GM18870 (cell line): ENCODE measurements at regions not wholly inside any gene's neighbourhood (a gene's known extent, or its start where the extent isn't known, plus 50 kb on each side); places are given as distances from the start of the nearest gene placed in this dataset.
"Not testable (repeated sequence)": the region's sequence is repeated elsewhere in the genome, so short reads cannot be mapped to it uniquely, and the experiment has no call there.

Experiments
- ATAC-seq: cut with Tn5 transposase; IDR thresholded peaks from one replicate; pipeline ENCODE4 v1.9.1; 2021; ENCODE audit warnings: moderate library complexity; ENCODE audit not compliant: unreplicated experiment

- no peak for ATAC-seq
These were observed 501.0 kb upstream of the EDIL3 start for GRCh38 chr5:84885485-84886258.

DNA sequence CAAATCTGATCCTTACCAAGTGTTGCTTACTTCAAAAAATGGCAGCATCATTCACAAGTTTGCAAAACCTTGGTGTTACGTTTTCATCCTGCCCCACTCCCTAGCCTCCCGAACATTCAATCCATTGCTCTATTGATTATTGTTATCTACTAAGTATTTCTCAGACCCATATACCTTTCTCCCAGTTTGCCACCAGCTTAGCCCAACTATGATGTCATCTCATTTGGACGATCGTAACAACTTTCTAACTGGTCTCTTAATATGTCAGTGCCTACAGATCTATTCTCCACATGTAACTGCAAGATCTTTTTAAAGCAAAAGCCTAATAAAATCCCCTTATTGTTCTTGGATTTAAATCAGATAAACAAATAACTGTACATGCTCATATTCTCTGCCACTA lies 497.1 kb upstream of the EDIL3 start:
- no peak for ATAC-seq

GRCh38 chr5:84874196-84874595 lies 489.5 kb upstream of the EDIL3 start:
- ATAC-seq = no peak

DNA sequence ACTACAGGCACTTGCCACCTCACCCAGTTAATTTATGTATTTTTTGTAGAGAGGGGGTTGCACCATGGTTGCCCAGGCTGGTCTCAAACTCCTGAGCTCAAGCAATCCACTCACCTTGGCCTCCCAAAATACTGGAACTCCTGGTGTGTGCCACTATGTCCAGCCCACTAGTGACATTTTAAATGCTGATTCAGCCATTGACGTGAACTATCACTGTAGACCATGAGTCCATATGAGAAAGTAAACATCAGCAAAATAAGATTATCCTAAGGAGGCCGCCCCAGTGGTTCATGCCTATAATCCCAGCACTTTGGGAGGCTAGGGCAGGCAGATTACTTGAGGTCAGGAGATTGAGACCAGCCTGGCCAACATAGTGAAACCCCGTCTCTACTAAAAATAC lies 488.1 kb upstream of the EDIL3 start:
- no peak for ATAC-seq

GRCh38 chr5:84870369-84870768 lies 485.7 kb upstream of the EDIL3 start:
- no peak for ATAC-seq

DNA sequence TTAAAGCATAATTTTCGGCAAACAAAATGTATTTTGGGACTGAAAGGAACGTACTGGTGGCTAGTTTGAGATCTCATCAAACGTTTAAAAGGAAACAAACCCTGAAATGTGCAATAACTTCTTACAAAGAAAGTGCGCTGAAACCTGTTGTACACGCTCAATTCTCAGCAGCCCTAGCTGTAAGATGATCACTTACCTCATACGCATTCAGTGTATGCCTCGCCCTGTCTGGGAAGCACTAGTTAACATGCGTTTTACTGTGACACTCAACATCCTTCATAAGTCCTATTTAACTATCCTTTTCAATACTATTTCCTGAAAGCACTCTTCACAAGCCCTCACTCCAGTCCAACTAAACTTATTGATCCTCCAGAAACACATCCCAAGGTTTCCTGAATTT lies 485.0 kb upstream of the EDIL3 start:
- no peak for ATAC-seq

- not testable (repeated sequence) for ATAC-seq
These were observed 479.3 kb upstream of the EDIL3 start for GRCh38 chr5:84863936-84864335.

DNA sequence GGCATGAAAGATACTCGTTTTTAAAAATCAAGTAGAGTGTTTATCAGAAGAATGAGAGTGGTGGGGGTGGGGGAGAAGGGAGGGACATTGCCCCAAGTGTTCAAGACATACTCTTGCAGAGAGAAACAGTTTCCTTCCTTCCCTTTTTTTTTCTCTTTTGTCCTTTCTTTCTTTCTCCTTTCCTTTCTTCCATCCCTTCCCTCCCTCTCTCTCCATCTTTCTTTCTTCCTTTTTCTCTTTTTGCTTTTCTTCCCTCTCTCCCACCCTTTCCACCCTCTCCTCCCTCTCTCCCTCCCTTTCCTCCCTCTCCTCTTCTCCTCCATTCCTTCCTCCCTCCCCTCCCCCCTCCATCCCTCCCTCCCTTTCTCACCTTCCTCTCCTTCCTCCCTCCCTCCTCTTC lies 478.3 kb upstream of the EDIL3 start:
- no peak for ATAC-seq

- ATAC-seq = no peak
These were observed 477.5 kb upstream of the EDIL3 start for GRCh38 chr5:84862132-84862531.

DNA sequence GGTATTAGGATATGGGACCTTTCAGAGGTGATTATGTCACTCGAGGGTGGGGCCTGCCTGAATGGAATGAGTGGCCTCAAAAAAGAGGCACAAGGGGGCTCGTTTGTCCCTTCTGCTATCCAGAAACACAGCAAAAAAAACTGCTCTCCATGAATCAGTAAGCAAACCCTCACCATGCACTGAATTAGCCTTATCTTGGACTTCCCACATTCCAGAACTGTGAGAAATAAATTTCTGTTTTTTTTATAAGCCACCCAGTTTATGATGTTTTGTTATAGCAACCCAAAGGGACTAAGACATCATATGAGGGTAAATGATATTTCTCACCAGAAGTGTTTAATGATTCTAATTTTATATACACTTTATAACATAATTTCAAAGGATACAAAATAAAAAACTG lies 476.6 kb upstream of the EDIL3 start:
- no peak for ATAC-seq

DNA sequence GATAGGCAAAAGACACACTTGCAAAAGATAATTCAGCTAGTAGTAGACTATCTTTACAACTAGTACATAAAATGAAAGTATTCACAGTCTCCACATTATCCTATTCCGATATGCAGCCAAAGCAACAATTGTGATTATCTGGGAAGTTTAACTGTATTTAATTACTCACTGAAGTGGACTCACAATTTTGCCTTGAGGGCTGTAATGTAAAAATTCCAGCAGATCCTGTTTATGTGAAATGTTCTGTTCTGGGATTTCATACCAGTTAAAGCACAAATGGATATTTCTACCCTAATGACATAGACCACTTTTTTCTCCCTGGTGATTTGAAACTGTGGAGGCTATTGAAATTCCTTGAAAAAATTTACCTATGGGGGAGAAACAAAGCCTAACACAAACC lies 474.4 kb upstream of the EDIL3 start:
- no peak for ATAC-seq

DNA sequence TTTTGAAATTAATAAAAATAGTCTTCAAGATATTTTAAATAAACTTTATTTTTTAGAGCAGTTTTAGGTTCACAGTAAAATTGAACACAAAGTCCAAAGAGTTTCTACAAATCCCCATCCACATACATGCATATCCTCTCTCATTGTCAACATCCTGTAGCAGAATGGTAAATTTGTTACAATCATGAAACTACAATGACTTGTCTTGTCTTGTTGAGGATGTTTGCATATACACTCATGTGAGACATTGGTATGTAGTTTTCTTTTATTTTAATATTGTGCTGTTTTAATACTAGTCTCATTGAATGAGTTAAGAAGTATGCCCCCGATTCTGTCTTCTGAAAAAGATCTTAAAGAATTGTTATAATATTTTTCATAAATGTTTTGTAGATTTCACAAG lies 447.0 kb upstream of the EDIL3 start:
- ATAC-seq = no peak

DNA sequence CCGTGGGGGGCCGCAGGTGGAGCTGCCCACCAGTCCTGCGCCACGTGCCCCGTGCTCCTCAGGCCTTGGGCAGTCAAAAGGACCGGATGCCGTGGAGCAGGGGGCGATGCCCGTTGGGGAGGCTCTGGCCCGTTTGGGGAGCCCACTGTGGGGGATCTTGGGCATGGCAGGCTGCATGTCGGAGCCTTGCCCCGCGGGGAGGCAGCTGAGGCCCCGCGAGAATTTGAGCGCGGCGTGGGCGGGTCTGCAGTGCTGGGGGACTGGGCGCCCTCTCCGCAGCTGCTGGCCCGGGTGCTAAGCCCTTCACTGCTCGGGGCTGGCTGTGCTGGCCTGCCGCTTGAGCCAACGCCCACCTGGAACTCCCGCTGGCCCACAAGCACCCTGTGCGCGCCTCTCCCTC lies 445.6 kb upstream of the EDIL3 start:
- no peak for ATAC-seq

DNA sequence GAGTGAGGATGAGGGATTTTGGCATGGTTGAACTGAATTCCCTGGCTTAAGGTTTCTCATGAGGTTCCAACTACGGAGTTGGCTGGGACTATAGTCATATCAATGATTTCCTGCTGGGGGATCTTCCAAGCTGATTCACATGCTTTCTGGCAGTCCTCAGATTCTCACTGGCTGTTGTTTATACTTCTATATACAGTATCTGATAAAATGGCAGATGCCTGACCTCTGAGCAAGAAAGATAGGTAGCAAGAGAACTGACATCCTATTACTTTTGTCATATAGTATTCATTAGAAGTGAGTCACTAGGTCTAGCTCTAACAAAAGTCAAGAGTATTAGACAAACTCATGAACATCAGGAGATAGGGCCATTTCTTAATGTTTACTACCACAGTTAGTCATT lies 440.9 kb upstream of the EDIL3 start:
- no peak for ATAC-seq

GRCh38 chr5:84821924-84822323 lies 437.2 kb upstream of the EDIL3 start:
- no peak for ATAC-seq

DNA sequence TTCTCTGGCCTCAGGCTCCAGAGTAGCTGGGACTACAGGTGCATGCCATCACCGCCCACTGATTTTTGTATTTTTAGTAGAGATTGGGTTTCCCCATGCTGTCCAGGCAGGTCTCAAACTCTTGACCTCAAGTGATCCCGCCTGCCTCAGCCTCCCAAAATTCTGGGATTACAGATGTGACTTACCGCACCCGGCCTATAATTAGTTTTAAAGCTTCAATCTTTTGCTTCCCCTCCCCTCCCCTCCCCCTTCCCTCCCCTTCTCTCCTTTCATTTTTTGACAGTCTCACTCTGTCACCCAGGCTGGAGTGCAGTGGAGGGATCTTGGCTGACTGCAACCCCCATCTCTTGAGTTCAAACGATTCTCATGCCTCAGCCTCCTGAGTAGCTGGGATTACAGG lies 433.3 kb upstream of the EDIL3 start:
- no peak for ATAC-seq

DNA sequence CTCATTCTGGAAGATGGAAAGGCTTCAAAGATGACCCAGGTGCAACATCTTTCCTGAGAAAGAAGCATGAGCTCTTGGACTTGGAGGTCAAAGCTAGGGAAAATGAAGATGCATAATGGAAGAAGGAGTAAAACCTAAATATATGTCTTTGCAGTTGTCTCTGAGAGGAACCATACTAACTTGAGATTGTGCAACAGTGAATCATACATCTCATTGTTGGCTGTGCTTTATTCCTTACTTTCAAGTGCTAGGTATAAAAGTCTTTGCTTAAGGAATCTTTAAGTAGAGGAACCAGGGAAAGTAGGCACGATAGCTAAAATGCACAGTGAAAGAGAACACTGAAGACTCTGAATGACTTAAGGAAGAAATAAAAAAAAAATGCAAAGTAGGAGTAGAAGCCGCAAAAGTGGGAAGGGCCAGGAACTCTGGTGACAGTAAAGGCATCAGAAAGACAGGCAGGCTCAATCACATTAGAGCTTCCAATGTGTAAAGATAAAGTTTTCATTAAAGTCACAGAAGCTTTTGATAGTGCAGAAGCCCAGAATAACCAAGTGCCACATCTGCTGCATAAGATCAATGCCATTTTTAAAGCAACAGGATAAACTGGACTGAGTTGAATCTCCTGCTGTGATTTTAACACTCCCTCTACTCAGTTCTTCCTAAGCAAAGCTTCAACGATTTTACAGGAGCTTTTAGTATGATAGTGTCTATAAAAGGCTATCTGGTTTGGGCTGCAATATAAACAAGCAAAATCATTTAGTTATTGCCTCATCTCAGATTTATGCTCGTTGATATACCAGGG lies 432.3 kb upstream of the EDIL3 start:
- no peak for ATAC-seq

- no peak for ATAC-seq
These were observed 431.5 kb upstream of the EDIL3 start for GRCh38 chr5:84816160-84816559.

DNA sequence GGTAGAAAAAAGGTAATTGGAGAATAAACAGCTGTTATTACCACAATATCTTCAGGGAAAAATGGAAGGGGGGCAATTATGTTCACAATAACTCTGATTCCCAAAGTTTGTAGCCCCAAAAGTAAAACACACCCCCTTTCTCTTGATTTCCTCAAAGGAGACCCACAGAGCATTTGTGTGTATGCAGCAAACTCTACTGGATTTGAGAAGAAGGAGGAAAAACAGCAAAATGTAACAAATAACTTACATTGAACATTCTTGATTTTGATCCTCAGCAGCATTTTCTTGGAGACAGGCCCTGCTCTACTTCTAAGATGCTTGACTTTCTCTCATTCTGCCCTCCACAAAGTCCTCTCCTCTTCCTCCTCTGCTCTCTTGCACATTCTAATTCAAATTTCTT lies 420.8 kb upstream of the EDIL3 start:
- no peak for ATAC-seq

DNA sequence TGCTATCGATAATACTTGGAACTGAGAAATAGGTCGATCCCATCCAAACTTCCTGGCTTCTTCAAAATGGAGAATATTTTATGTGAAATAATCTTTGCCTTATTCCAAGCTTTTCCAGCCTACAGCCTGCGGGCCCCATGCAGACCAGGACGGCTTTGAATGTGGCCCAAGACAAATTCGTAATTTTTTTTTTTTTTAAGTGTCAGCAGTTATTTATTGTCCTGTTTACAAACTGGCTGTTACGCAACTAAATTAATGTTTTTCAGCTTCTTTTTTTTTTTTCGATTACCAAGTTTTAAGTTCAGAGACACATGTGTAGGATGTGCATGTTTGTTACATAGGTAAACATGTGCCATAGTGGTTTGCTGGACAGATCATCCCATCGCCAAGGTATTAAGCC lies 411.7 kb upstream of the EDIL3 start:
- ATAC-seq = no peak

DNA sequence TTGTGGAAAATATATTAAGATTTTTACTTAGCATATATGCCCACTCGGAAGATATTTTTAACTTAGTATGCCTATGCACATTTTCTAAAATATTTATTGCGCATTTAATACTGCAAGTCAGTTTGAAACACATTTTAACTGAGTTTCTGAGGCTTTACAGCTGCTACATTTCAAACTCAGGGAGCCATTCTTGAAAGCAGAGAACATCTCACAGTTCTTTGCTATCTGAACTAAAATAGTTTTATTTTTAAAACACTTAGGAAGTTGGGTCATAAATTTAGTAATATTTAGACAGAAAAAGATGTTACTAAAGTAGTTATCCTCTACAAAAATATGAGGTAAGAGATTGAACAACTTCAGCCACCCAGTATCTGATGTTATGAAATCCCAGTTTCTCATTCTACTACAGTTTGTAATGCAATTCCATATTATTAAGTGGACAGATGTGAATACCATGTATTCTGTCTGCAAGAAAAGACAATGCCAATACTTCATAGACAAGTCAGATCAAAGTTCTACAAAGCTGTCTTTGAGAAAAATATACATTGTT lies 409.9 kb upstream of the EDIL3 start:
- no peak for ATAC-seq

DNA sequence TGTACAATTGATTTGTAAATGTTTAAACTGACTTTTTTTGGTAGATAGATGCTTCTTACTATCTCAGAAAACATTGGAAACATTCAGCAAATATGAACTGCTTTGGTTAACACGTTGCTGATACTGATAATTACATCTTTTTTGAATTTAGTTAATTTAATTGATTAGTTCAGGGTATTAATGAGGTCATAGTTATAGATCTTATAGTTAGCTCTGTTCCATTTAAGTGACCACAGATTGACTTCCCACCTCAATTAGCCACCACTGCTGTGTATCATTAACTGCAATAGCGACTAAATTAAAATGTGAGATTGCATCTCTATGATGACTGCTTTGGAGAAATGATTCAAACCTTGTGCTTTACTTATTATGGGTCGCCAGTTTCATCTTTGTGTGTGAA lies 407.1 kb upstream of the EDIL3 start:
- ATAC-seq = no peak
